H1 (cell line): ENCODE measurements at regions not wholly inside any gene's neighbourhood (a gene's known extent, or its start where the extent isn't known, plus 50 kb on each side); places are given as distances from the start of the nearest gene placed in this dataset.
A peak's percentile ranks its signal among the peaks of the same experiment; 100 is the strongest.

Source experiments
- CTCF ChIA-PET: fragments of 300-600 bp; sonication (Branson Sonifier 250); formaldehyde crosslinking; loops from one replicate; lab custom pipeline; 2021; ENCODE audit not compliant: partially characterized antibody; lab: Charles Lee
- POLR2A ChIA-PET: fragments of 300-600 bp; sonication (Branson Sonifier 250); formaldehyde crosslinking; loops from one replicate; lab custom pipeline; 2021; ENCODE audit warnings: inconsistent platforms; ENCODE audit not compliant: partially characterized antibody; lab: Charles Lee
- DNase-seq, 2 experiments: peaks; one replicate each; pipeline versions ENCODE4 v3.0.0 to v3.0.0-alpha.2; 2010 to 2022; ENCODE audit warnings: low spot score in 2 of 2, low read depth in 1 of 2, mixed read lengths in 1 of 2
- FAIRE-seq: peaks from 2 replicates; lab custom pipeline; 2011; peaks lifted over from hg19 to GRCh38; lab: Jason Lieb, UNC
- H2AFZ ChIP-seq: 2 replicates; pipeline ENCODE4 v1.8.1; 2012; ENCODE audit warnings: low read length, inconsistent platforms
- H2AK5ac ChIP-seq: 2 replicates; pipeline ENCODE4 v1.6.1; 2013; ENCODE audit warnings: low read depth, low read length
- H2BK120ac ChIP-seq: replicated peaks from 2 replicates; pipeline ENCODE3; 2013; ENCODE audit warnings: low read depth, low read length, inconsistent platforms
- H2BK12ac ChIP-seq: 2 replicates; pipeline ENCODE4 v1.6.1; 2013; ENCODE audit warnings: low read depth, low read length
- H2BK15ac ChIP-seq: 2 replicates; pipeline ENCODE4 v1.6.1; 2013; ENCODE audit warnings: low read length
- H2BK20ac ChIP-seq: 2 replicates; pipeline ENCODE4 v1.6.1; 2013; ENCODE audit warnings: low read length
- H2BK5ac ChIP-seq: 2 replicates; pipeline ENCODE4 v1.6.1; 2013; ENCODE audit warnings: low read depth, low read length
- H3K14ac ChIP-seq: 2 replicates; pipeline ENCODE4 v1.6.1; 2013; ENCODE audit warnings: inconsistent platforms; ENCODE audit not compliant: insufficient read length
- H3K18ac ChIP-seq: 2 replicates; pipeline ENCODE4 v1.6.1; 2013; ENCODE audit warnings: low read length; ENCODE audit errors: extremely low read depth
- H3K23ac ChIP-seq: 2 replicates; pipeline ENCODE4 v1.6.1; 2013; ENCODE audit warnings: inconsistent platforms; ENCODE audit not compliant: insufficient read length
- H3K23me2 ChIP-seq: 2 replicates; pipeline ENCODE4 v1.6.1; 2013; ENCODE audit warnings: low read depth, low read length
- H3K27ac ChIP-seq: 2 replicates; pipeline ENCODE4 v1.6.1; 2011; ENCODE audit warnings: low read depth, low read length, inconsistent platforms
- H3K27me3 ChIP-seq, 4 experiments: replicated peaks in 1 of 4; 1 replicate in 1 of 4; 2 replicates in 3 of 4; pipeline versions ENCODE4 v1.6.1 to v1.8.1; 2011 to 2013; ENCODE audit warnings: low read length in 3 of 4, mild to moderate bottlenecking in 3 of 4, inconsistent platforms in 2 of 4, mixed read lengths in 2 of 4, moderate library complexity in 1 of 4; ENCODE audit not compliant: control insufficient read depth in 3 of 4, insufficient read depth in 3 of 4; ENCODE audit errors: extremely low read depth in 1 of 4
- H3K36me3 ChIP-seq, 4 experiments: 2 replicates each; pipeline versions ENCODE4 v1.6.1 to v1.8.1; 2011 to 2013; ENCODE audit warnings: mild to moderate bottlenecking in 4 of 4, low read length in 3 of 4, moderate library complexity in 2 of 4, control low read depth in 1 of 4, inconsistent platforms in 1 of 4; ENCODE audit not compliant: insufficient read depth in 4 of 4, control insufficient read depth in 2 of 4
- H3K4ac ChIP-seq: replicated peaks from 2 replicates; pipeline ENCODE3; 2013; ENCODE audit warnings: low read length, low read depth, mixed read lengths, inconsistent platforms; ENCODE audit not compliant: insufficient read length
- H3K4me1 ChIP-seq, 4 experiments: replicated peaks in 1 of 4; 1 replicate in 1 of 4; 2 replicates in 3 of 4; pipeline versions ENCODE4 v1.6.1 to v1.8.1; 2011 to 2013; ENCODE audit warnings: low read length in 3 of 4, inconsistent platforms in 2 of 4, mixed read lengths in 1 of 4; ENCODE audit not compliant: insufficient read depth in 4 of 4, control insufficient read depth in 3 of 4
- H3K4me2 ChIP-seq, 2 experiments: 2 replicates each; pipeline versions ENCODE4 v1.6.1 to v1.8.1; 2011 to 2013; ENCODE audit warnings: low read depth in 2 of 2, low read length in 2 of 2, control low read depth in 1 of 2, inconsistent platforms in 1 of 2, mild to moderate bottlenecking in 1 of 2; ENCODE audit not compliant: insufficient read depth in 1 of 2
- H3K4me3 ChIP-seq, 4 experiments: fragments of 200-600, 300-600 bp in 1 of 4; sonication (generic), shearing (Covaris generic), sonication (Bioruptor Twin) in 1 of 4; 2 replicates each; pipeline versions ENCODE4 v1.5.1 to v1.8.1; 2011 to 2016; ENCODE audit warnings: low read length in 4 of 4, low read depth in 3 of 4, control low read depth in 2 of 4, inconsistent platforms in 2 of 4, mild to moderate bottlenecking in 2 of 4, mixed read lengths in 1 of 4, moderate library complexity in 1 of 4; ENCODE audit not compliant: insufficient read depth in 2 of 4; ENCODE audit errors: extremely low read depth in 1 of 4
- H3K56ac ChIP-seq: replicated peaks from 2 replicates; pipeline ENCODE3; 2013; ENCODE audit warnings: low read depth, mild to moderate bottlenecking, mixed read lengths, low read length, inconsistent platforms; ENCODE audit not compliant: insufficient read length
- H3K79me1 ChIP-seq: 2 replicates; pipeline ENCODE4 v1.6.1; 2013; ENCODE audit warnings: low read depth, low read length, control low read depth
- H3K79me2 ChIP-seq, 2 experiments: 2 replicates each; pipeline versions ENCODE4 v1.6.1 to v1.8.1; 2012 to 2013; ENCODE audit warnings: low read length in 2 of 2, mild to moderate bottlenecking in 2 of 2, inconsistent platforms in 1 of 2; ENCODE audit not compliant: insufficient read depth in 2 of 2, control insufficient read depth in 1 of 2
- H3K9ac ChIP-seq, 4 experiments: replicated peaks in 1 of 4; 1 replicate in 1 of 4; 2 replicates in 3 of 4; pipeline versions ENCODE4 v1.6.1 to v1.8.1; 2011 to 2013; ENCODE audit warnings: low read depth in 3 of 4, low read length in 3 of 4, control low read depth in 2 of 4, mild to moderate bottlenecking in 2 of 4, moderate library complexity in 2 of 4, inconsistent platforms in 1 of 4; ENCODE audit errors: extremely low read depth in 1 of 4
- H3K9me3 ChIP-seq, 2 experiments: 2 replicates each; pipeline versions ENCODE4 v1.6.1 to v1.8.1; 2012 to 2013; ENCODE audit warnings: mild to moderate bottlenecking in 2 of 2, moderate library complexity in 2 of 2, control low read depth in 1 of 2, inconsistent platforms in 1 of 2, low read depth in 1 of 2, low read length in 1 of 2, mixed read lengths in 1 of 2; ENCODE audit not compliant: insufficient read depth in 2 of 2
- H4K20me1 ChIP-seq, 2 experiments: replicated peaks in 1 of 2; 2 replicates each; pipeline versions ENCODE3 to v1.8.1; 2011 to 2013; ENCODE audit warnings: inconsistent platforms in 2 of 2, low read length in 2 of 2, mild to moderate bottlenecking in 1 of 2; ENCODE audit not compliant: insufficient read depth in 2 of 2, control insufficient read depth in 1 of 2
- H4K5ac ChIP-seq: 2 replicates; pipeline ENCODE4 v1.6.1; 2013; ENCODE audit warnings: low read length, low read depth, mixed read lengths, inconsistent platforms; ENCODE audit not compliant: insufficient read length
- H4K8ac ChIP-seq: 2 replicates; pipeline ENCODE4 v1.8.0; 2013; ENCODE audit warnings: mild to moderate bottlenecking, moderate library complexity, low read length, inconsistent platforms; ENCODE audit not compliant: insufficient read depth; ENCODE audit errors: extremely low read depth
- H4K91ac ChIP-seq: replicated peaks from 2 replicates; pipeline ENCODE3; 2013; ENCODE audit warnings: low read length, mixed read lengths, inconsistent platforms; ENCODE audit not compliant: insufficient read length
- GTF2F1 ChIP-seq: IDR thresholded peaks from 2 replicates; pipeline ENCODE4 v1.6.1; 2012; ENCODE audit warnings: low read depth, low read length, improper control_type of control experiment, borderline replicate concordance
- KDM5A ChIP-seq: fragments of 200-600 bp; IDR thresholded peaks from 2 replicates; pipeline ENCODE4 v1.7.1; 2012; ENCODE audit warnings: mild to moderate bottlenecking, low read length, inconsistent platforms, mixed read lengths
- MAX ChIP-seq: IDR thresholded peaks from 2 replicates; pipeline ENCODE4 v1.6.1; 2012; ENCODE audit warnings: inconsistent platforms
- TAF1 ChIP-seq: IDR thresholded peaks from 2 replicates; pipeline ENCODE4 v1.6.1; 2011; ENCODE audit warnings: mild to moderate bottlenecking, low read depth, low read length
- WGBS, 2 experiments: shearing (Covaris generic) in 1 of 2; methylation state at CpG; one replicate each; pipeline versions ENCODE4 v1.1.6 to v1.1.7; 2013 to 2015; ENCODE audit warnings: low lambda C conversion rate in 2 of 2, mixed read lengths in 2 of 2, inconsistent platforms in 1 of 2, low coverage in 1 of 2, missing lambda C conversion rate in 1 of 2; ENCODE audit not compliant: insufficient replicate concordance in 2 of 2, insufficient coverage in 1 of 2, insufficient read length in 1 of 2; ENCODE audit errors: extremely low coverage in 1 of 2, missing lambda C conversion rate in 1 of 2; 5-methylcytosine and 5-hydroxymethylcytosine counted together
- TF ChIP-seq, protein P1 (sequence below), 3 experiments: IDR thresholded peaks; 1 replicate in 2 of 3; 2 replicates in 1 of 3; pipeline versions ENCODE4 v1.5.1 to v1.6.1; 2011; ENCODE audit warnings: low read length in 3 of 3, mild to moderate bottlenecking in 3 of 3, inconsistent platforms in 2 of 3, low read depth in 1 of 3, moderate library complexity in 1 of 3; ENCODE audit not compliant: insufficient read depth in 1 of 3; ENCODE audit errors: control extremely low read depth in 1 of 3

DNA sequence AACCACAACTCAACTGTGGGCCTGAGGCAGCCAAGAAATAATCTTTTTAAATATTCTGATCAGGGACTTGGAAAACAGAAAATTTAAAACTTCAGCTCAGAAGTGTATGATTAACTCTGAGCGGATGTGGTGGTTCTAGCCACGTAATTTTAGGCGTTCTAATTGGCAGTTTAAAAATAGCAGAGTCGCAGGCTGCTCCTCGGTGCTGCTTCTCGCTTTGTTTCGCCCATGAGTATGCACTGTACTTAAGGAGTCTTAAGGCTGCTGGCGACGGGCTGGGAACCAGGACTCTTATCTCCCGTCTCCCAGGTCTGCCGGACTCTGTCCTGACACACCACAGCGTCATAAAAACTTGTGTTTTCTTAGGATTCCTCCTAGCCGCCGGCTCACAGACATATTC, 113.4 kb upstream of the PELI2 start:
- Histone ChIP-seq H2BK120ac (no peak overlapping the region), H2BK5ac (no peak overlapping the region), H3K9ac (peak overlapping the region in 1 of 4 experiments; percentile 6; a peak in 1 of 7 replicates), H2BK15ac (no peak overlapping the region), H2AFZ (peak overlapping the region; percentile 45), H2AK5ac (no peak overlapping the region), H3K4ac (no peak overlapping the region), H3K4me2 (peak overlapping the region; percentile 22 to 50; a peak in 2 of 4 replicates), H4K5ac (no peak overlapping the region), H3K14ac (no peak overlapping the region), H3K23ac (no peak overlapping the region), H3K4me1 (peaks cover 4 to 11% (median 9%) of the 10 kb centered on the region in 4 experiments), H3K27me3 (no peaks in the 10 kb centered on the region; a peak in 1 of 7 replicates), H3K79me2 (no peaks in the 10 kb centered on the region), H3K36me3 (0 out of 8 replicates have a peak, but pooled peaks cover 0 to 3% (median 0%) of the 10 kb centered on the region in 4 experiments), H3K18ac (no peak overlapping the region), H4K8ac (no peak overlapping the region), H4K91ac (no peak overlapping the region), H3K27ac (no peak overlapping the region), H3K56ac (no peak overlapping the region), H3K23me2 (no peaks in the 10 kb centered on the region), H3K4me3 (0 out of 8 replicates have a peak overlapping the region, but pooled peaks of 1 of the 4 experiments have one; percentile 3), H4K20me1 (no peaks in the 10 kb centered on the region), H2BK20ac (no peak overlapping the region), H2BK12ac (peak overlapping the region; percentile 81; the same call in 1 of the 2 replicates), H3K79me1 (no peaks in the 10 kb centered on the region), H3K9me3 (peaks cover 5% of the 10 kb centered on the region in 2 experiments; a peak in 2 of 4 replicates)
- POLR2A ChIA-PET = no interaction called here
- 0 out of 2 replicates have a peak, but pooled peaks have one; percentile 13 for TF ChIP-seq TAF1
- TF ChIP-seq KDM5A = no peak
- TF ChIP-seq GTF2F1 = no peak
- TF ChIP-seq MAX = no peak
- TF ChIP-seq, protein P1, sequence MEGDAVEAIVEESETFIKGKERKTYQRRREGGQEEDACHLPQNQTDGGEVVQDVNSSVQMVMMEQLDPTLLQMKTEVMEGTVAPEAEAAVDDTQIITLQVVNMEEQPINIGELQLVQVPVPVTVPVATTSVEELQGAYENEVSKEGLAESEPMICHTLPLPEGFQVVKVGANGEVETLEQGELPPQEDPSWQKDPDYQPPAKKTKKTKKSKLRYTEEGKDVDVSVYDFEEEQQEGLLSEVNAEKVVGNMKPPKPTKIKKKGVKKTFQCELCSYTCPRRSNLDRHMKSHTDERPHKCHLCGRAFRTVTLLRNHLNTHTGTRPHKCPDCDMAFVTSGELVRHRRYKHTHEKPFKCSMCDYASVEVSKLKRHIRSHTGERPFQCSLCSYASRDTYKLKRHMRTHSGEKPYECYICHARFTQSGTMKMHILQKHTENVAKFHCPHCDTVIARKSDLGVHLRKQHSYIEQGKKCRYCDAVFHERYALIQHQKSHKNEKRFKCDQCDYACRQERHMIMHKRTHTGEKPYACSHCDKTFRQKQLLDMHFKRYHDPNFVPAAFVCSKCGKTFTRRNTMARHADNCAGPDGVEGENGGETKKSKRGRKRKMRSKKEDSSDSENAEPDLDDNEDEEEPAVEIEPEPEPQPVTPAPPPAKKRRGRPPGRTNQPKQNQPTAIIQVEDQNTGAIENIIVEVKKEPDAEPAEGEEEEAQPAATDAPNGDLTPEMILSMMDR (IDR thresholded peaks at IDR 0.05; ENCODE audit: control extremely low read depth in 1 of 3, insufficient read depth in 1 of 3, low read depth in 1 of 3, low read length in 3 of 3) = no peak
- 47% methylated on average over 14 of the region's 14 CpGs; no CpG with 5 or more reads in 1 of the 2 experiments for WGBS, 2 experiments
- no peak for DNase-seq
- FAIRE-seq = no peak
- CTCF ChIA-PET = interaction anchor here (1.4 kb wide), 1 partner anchor 19 kb away, joined by 3 read pairs; no protein-coding TSS in a partner anchor
